ENCODE measurements at regions not wholly inside any gene's neighbourhood (a gene's known extent, or its start where the extent isn't known, plus 50 kb on each side); places are given as distances from the start of the nearest gene placed in this dataset.

DNA sequence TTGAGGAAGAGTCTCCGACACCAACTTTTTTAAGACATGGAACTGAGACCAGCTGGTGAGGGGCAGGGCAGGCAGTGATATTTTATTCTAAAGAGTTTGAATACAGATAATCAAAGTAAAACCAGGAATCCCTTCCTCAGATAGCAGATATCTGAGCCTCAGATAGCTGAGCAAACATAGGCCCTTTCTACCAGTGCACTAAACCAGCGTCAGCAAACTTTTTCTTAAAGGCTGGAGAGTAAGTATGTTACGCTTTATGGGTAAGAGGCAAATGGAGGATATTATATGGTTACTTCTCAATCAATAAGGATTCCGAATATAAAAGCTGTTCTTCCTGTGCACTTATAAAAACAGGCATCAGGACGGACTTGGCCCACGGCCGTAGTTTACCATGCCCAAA lies 73.9 kb downstream of the WNT5A start:
- no peak for DNase-seq (ENCODE audit: low read depth in 3 of 3)

- no peak for DNase-seq (ENCODE audit: low read depth in 3 of 3)
Observed at GRCh38 chr3:55412545-55412944, 74.6 kb downstream of the WNT5A start.

- DNase-seq (ENCODE audit: low read depth in 3 of 3): no peak
Observed at GRCh38 chr3:55409806-55410205, 77.3 kb downstream of the WNT5A start.

- no peak for DNase-seq (ENCODE audit: low read depth in 3 of 3)
Observed at GRCh38 chr3:55408193-55408826, 78.8 kb downstream of the WNT5A start.

DNA sequence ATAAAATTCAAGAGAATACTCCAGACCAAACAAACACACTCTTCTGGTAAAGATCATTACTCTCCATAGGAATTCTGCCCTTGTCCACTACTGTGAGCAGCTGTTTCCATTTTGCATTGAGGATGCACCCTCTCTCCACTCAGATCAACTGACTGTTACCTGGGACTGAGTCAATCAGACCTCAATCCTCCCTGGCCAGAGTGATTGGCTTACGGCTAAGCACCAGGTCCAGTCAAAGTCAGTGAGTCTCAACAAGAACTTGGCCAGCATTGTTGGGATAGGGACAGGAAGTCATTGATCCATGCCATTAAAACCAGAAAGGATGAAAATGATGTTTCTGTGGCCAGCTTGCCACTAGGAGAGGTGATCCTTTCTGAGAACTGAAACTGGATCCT lies 79.7 kb downstream of the WNT5A start:
- DNase-seq (ENCODE audit: low read depth in 3 of 3): no peak

DNA sequence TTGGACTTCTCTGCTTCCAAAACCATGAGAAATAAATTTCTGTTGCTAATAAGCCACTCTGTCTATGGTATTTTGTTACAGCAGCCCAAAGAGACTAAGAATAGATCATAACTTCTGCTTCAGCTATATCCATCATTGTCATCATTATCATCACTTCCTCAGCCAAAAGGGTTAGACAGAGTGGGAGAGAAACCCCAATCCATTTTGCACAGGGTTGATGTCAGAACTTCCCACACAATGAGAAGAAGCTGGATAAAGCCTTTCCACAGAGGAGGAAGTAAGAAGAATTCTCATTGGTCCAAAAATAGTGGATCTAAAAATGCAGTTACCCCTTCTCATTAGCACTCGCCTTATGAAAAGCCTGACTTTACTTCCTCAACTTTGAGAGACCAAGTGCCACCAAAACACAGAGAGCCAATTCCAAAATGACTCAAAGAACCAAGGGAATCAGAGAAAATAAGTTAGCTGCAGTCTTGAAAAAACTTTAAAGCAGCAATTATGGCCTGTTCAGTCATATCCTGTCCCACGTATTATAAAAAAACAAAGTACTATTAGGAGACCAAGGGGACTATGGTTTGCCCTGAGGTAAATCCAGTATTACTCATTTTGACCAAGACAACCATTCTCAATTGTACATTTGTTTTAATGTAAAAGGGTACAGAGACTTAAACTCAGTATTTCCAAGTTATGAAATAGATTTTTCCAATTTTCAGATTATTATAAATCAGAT lies 80.2 kb downstream of the WNT5A start:
- DNase-seq (ENCODE audit: low read depth in 3 of 3): no peak

GRCh38 chr3:55405436-55405835 lies 81.7 kb downstream of the WNT5A start:
- DNase-seq (ENCODE audit: low read depth in 3 of 3): peak in 1 of 3 experiments; percentile 1

GRCh38 chr3:55402886-55403609 lies 84.1 kb downstream of the WNT5A start:
- DNase-seq (ENCODE audit: low read depth in 3 of 3): no peak

- no peak for DNase-seq (ENCODE audit: low read depth in 3 of 3)
Observed at GRCh38 chr3:55380561-55380960, 106.5 kb downstream of the WNT5A start.

GRCh38 chr3:55376753-55377347 lies 110.3 kb downstream of the WNT5A start:
- DNase-seq (ENCODE audit: low read depth in 3 of 3): no peak

DNA sequence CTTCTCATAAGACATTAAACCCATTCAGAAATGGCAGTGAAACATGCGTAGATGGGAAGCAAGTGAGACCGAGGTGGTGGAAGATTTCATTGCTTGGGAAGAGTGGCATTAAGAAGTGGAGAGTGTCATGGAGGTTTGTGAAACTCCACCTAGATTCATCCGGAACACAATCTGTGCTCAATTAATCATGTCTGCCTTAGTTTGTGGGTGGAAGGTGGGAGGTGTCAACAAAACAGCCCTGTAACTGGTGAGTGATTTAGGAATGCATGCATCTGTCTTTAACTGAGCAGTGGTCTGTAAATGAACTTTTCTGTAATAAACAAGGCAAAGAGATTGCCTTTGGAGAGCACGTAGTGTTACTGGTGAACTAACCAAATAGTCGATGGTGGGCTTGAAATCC lies 113.7 kb downstream of the WNT5A start:
- no peak for DNase-seq (ENCODE audit: low read depth in 3 of 3)

DNA sequence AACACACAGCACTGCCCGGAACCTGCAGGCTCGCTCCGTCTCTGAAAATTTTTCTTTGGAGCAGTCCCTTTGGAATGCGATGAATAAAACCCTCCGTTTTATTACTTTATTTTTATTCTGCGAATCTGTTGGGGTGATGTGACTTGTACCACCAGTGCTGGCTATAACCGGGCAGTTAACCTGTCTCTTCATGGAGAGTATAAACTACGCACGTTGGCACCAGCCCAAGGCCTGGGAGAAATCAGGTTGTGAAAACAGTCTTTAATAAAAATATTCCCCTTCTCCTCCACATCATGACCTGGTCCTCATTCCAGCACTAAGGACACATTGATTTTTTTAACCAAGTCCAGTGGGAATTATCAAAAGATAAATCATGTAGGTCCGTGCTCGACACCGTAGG lies 116.8 kb downstream of the WNT5A start:
- no peak for DNase-seq (ENCODE audit: low read depth in 3 of 3)

DNA sequence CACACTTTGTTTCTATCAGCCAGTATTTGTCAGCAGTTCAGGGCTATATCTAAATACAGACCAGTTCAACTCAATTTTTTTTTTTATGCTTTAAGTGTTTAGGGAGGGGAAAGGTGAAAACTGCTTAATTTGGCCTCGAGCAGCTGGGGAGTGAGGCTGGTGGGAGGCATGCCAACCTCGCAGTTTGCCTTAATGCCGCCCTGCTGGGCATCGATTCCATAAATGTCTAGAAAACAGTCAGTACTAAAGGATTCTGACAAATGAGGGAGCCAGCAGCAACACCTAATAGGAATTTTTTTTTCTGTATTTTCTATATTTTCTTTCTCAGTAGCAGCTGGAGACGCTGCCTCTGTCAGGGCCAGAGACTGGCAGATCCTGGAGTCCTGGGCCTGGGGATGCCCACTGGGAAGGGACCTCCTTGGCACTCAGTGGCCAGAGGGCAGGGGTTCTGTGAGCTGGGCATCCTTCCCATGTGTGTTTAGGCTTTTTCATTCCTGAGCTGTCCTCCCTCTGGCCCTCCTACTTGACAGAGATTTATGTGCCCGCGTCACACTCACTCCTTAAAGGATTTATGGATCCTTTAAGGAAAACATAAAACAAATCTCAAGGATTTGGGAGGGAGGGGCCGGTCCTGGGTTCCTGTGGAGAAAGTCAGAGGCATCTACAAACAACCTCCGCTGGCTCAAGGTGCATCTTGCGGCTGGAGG lies 117.8 kb downstream of the WNT5A start:
- no peak for DNase-seq (ENCODE audit: low read depth in 3 of 3)

- no peak for DNase-seq (ENCODE audit: low read depth in 3 of 3)
Observed at GRCh38 chr3:55368366-55368765, 118.7 kb downstream of the WNT5A start.

GRCh38 chr3:55367384-55367783 lies 119.7 kb downstream of the WNT5A start:
- no peak for DNase-seq (ENCODE audit: low read depth in 3 of 3)

DNA sequence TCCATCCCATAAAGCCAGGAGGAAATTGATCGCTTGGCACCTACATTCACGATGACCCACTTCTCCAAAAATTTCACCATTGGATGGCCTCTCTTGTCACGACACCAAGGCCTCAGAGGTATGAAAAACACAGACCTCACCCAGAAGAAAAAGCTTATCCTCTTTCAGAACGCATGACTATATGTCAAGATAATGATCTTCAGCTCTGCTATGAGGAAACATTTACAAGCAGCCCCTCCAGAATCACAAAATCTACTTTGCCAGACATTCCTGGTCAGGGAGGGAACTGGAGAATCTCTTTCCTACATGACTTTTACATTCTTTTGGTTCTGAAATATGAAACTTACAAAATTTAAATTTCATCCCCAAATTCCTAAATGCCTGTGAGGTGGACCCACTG lies 122.7 kb downstream of the WNT5A start:
- DNase-seq (ENCODE audit: low read depth in 3 of 3): no peak

DNA sequence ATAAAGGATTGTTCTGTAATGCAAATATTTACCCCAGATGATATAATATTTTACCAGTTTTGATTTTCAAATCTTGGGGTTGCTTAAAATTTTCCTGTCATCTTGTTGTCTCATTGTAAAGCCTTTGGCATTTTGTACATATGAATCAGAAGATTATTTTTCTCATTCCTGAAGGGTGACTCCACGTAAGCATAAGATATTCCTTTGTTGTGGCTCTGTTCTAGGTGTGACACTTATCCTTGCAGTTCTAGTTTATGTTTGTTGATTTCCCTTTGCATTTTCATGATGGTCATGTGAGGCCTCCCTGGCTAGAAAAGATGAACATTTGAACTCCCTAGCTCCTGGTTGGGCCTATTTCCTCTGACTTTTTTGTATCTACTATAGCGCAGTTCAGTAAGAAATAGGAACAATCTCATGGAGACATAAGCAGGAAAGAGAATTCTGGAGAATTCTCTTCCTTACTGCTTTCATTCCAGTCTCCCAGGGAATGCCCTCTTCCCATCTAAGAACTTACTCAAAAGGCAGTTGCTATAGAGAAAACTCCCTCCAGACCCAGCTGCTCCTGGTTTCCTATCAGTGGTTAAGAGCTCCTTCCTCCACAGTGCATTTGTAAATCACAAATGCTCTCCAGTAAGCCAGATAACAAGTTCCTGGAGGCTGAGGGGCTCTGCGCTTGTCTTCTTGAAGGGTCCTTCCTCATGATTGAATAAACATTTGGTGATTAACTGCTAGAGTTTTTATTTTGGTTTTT lies 124.7 kb downstream of the WNT5A start:
- DNase-seq (ENCODE audit: low read depth in 3 of 3): no peak

GRCh38 chr3:55357796-55358195 lies 129.3 kb downstream of the WNT5A start:
- no peak for DNase-seq (ENCODE audit: low read depth in 3 of 3)

DNA sequence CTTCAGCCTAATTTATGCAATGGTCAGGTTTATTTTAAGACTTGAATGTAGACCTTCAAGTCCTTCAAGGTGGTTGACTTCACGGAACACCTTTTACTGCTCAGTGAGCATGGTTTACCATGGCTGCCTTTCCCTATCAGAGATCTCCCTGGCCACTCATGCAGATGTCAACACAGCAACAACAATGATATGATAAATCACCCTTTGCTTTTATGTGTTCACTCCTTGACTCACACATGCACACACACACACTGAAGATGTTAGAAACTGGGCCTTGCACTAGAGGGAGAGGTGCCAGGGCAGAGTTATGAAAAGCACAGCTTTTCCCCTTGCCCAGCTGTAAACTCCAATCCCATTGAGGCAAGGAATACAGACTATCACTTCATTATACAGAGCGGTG lies 134.4 kb downstream of the WNT5A start:
- no peak for DNase-seq (ENCODE audit: low read depth in 3 of 3)

DNA sequence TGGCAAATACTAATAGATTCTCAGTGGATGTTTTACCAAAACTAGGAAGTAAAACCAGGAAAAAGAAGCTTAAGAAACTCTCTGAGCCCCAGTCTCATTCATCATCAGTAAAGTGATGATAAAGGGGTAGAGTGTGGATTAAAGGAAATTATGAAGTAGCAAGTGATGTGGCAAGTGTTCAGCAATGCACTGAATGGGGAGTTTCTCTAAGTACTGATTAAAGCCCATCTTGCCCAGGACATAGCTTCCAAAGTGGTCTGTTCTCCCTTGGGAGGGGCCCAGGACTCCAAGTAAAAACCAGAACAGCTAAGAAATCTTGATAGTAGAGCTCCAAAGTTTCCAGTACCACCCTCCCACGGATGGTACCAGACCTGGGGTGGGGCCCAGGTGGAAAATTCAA lies 137.3 kb downstream of the WNT5A start:
- no peak for DNase-seq (ENCODE audit: low read depth in 3 of 3)
